ENCODE measurements at regions not wholly inside any gene's neighbourhood (a gene's known extent, or its start where the extent isn't known, plus 50 kb on each side); places are given as distances from the start of the nearest gene placed in this dataset.

DNA sequence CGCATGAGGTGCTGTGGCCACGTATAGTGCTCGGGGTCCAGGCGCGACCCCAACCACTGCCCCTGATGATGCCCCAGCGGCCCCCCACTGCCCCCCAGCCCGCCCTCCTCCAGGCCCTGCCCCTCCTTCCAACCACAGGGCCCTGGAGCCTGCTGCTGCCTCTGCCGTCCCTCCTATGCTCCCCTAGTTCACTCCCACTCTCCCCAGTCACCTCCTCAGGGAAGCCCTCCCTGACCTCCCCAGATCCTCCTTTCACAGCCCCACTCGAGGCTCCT is 93.8 kb downstream of the UNCX start:
- TF ChIP-seq, protein P1, sequence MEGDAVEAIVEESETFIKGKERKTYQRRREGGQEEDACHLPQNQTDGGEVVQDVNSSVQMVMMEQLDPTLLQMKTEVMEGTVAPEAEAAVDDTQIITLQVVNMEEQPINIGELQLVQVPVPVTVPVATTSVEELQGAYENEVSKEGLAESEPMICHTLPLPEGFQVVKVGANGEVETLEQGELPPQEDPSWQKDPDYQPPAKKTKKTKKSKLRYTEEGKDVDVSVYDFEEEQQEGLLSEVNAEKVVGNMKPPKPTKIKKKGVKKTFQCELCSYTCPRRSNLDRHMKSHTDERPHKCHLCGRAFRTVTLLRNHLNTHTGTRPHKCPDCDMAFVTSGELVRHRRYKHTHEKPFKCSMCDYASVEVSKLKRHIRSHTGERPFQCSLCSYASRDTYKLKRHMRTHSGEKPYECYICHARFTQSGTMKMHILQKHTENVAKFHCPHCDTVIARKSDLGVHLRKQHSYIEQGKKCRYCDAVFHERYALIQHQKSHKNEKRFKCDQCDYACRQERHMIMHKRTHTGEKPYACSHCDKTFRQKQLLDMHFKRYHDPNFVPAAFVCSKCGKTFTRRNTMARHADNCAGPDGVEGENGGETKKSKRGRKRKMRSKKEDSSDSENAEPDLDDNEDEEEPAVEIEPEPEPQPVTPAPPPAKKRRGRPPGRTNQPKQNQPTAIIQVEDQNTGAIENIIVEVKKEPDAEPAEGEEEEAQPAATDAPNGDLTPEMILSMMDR (conservative IDR thresholded peaks at IDR 0.05 in 1 of 2, IDR thresholded peaks at IDR 0.05 in 1 of 2; ENCODE audit: low read depth in 1 of 2, low read length in 2 of 2): no peak
- no peak for TF ChIP-seq EZH2 (IDR thresholded peaks at IDR 0.05; ENCODE audit: low read length, missing control alignments)
